NB4 (cell line): ENCODE measurements at regions not wholly inside any gene's neighbourhood (a gene's known extent, or its start where the extent isn't known, plus 50 kb on each side); places are given as distances from the start of the nearest gene placed in this dataset.

ENCODE experiments used
- POLR2A ChIP-seq: IDR thresholded peaks from 2 replicates; pipeline ENCODE4 v1.6.1; 2011; ENCODE audit warnings: mild to moderate bottlenecking; ENCODE audit not compliant: insufficient read length; ENCODE audit errors: extremely low read depth
- TF ChIP-seq, protein P1 (sequence below): IDR thresholded peaks from one replicate; pipeline ENCODE4 v1.5.1; 2012; ENCODE audit warnings: low read depth, low read length

DNA sequence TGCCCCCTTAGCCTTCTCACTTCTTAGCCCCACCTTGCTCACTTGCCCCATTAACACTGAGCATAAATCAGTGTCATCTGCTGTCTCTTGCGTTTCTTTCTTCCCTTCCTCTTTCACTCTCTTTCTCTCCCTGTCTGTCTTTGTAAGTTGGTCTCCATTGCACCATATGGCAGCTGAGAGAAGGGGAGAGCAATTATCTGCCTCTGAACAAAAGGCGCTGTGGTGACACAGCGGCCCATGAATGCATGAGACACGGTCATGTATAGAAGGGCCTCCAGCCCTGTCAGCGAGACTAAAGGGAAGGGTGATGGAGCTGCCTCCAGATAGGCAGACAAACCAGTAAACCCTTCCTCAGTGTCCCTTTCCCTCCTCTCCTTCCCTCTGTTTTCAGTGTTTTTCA, 88.8 kb upstream of the PCDH18 start:
- no peak for TF ChIP-seq POLR2A
- TF ChIP-seq, protein P1, sequence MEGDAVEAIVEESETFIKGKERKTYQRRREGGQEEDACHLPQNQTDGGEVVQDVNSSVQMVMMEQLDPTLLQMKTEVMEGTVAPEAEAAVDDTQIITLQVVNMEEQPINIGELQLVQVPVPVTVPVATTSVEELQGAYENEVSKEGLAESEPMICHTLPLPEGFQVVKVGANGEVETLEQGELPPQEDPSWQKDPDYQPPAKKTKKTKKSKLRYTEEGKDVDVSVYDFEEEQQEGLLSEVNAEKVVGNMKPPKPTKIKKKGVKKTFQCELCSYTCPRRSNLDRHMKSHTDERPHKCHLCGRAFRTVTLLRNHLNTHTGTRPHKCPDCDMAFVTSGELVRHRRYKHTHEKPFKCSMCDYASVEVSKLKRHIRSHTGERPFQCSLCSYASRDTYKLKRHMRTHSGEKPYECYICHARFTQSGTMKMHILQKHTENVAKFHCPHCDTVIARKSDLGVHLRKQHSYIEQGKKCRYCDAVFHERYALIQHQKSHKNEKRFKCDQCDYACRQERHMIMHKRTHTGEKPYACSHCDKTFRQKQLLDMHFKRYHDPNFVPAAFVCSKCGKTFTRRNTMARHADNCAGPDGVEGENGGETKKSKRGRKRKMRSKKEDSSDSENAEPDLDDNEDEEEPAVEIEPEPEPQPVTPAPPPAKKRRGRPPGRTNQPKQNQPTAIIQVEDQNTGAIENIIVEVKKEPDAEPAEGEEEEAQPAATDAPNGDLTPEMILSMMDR: no peak
